ENCODE measurements at regions not wholly inside any gene's neighbourhood (a gene's known extent, or its start where the extent isn't known, plus 50 kb on each side); places are given as distances from the start of the nearest gene placed in this dataset.

GRCh38 chr5:52685971-52686370 lies 101.7 kb upstream of the ITGA1 start:
- TF ChIP-seq, protein P1, sequence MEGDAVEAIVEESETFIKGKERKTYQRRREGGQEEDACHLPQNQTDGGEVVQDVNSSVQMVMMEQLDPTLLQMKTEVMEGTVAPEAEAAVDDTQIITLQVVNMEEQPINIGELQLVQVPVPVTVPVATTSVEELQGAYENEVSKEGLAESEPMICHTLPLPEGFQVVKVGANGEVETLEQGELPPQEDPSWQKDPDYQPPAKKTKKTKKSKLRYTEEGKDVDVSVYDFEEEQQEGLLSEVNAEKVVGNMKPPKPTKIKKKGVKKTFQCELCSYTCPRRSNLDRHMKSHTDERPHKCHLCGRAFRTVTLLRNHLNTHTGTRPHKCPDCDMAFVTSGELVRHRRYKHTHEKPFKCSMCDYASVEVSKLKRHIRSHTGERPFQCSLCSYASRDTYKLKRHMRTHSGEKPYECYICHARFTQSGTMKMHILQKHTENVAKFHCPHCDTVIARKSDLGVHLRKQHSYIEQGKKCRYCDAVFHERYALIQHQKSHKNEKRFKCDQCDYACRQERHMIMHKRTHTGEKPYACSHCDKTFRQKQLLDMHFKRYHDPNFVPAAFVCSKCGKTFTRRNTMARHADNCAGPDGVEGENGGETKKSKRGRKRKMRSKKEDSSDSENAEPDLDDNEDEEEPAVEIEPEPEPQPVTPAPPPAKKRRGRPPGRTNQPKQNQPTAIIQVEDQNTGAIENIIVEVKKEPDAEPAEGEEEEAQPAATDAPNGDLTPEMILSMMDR (conservative IDR thresholded peaks at IDR 0.05) = no peak
- TF ChIP-seq ZFX (IDR thresholded peaks at IDR 0.05) = no peak

Measured in C4-2B (cell line).